ENCODE measurements at regions not wholly inside any gene's neighbourhood (a gene's known extent, or its start where the extent isn't known, plus 50 kb on each side); places are given as distances from the start of the nearest gene placed in this dataset.

GRCh38 chr6:33892581-33893346, 89.0 kb upstream of the MLN start:
- Histone ChIP-seq H3K9ac (ENCODE audit: low read depth, low read length) (no peak overlapping the region), H3K27me3 (ENCODE audit: insufficient read depth, low read length, poor library complexity) (peaks cover 24% of the 10 kb centered on the region), H3K79me2 (ENCODE audit: insufficient read depth, low read length) (no peaks in the 10 kb centered on the region), H3K27ac (ENCODE audit: low read length) (no peak overlapping the region), H3K9me3 (ENCODE audit: insufficient read depth, low read length, severe bottlenecking) (no peaks in the 10 kb centered on the region), H3K4me1 (ENCODE audit: insufficient read depth, low read length) (no peaks in the 10 kb centered on the region), H2AFZ (ENCODE audit: low read depth, low read length) (no peak overlapping the region), H4K20me1 (ENCODE audit: insufficient read depth, low read length) (peaks cover 5% of the 10 kb centered on the region; the same call in 1 of the 2 replicates), H3K4me2 (ENCODE audit: insufficient read depth, low read length) (no peak overlapping the region), H3K4me3 (ENCODE audit: low read depth in 1 of 2, low read length in 2 of 2) (no peak overlapping the region), H3K36me3 (ENCODE audit: insufficient read depth, low read length) (no peaks in the 10 kb centered on the region)
- TF ChIP-seq EZH2 (IDR thresholded peaks at IDR 0.05; ENCODE audit: borderline replicate concordance, low read depth, low read length, severe bottlenecking) (no peak), CTCF (IDR thresholded peaks at IDR 0.05; ENCODE audit: borderline replicate concordance, extremely low read depth, low read length, poor library complexity, severe bottlenecking) (no peak)
- DNase-seq (no peak), ATAC-seq (ENCODE audit: insufficient read depth, low read depth) (no peak)

- no peak overlapping the region for H3K9ac ChIP-seq (ENCODE audit: low read depth, low read length)
- H3K9me3 ChIP-seq (ENCODE audit: insufficient read depth, low read length, severe bottlenecking), result no peaks in the 10 kb centered on the region
- TF ChIP-seq CTCF (IDR thresholded peaks at IDR 0.05; ENCODE audit: borderline replicate concordance, extremely low read depth, low read length, poor library complexity, severe bottlenecking) (no peak), EZH2 (IDR thresholded peaks at IDR 0.05; ENCODE audit: borderline replicate concordance, low read depth, low read length, severe bottlenecking) (no peak)
- no peaks in the 10 kb centered on the region for H3K36me3 ChIP-seq (ENCODE audit: insufficient read depth, low read length)
- no peak overlapping the region for H2AFZ ChIP-seq (ENCODE audit: low read depth, low read length)
- no peak overlapping the region for H3K4me3 ChIP-seq (ENCODE audit: low read depth in 1 of 2, low read length in 2 of 2)
- H3K4me2 ChIP-seq (ENCODE audit: insufficient read depth, low read length), result no peak overlapping the region
- no peaks in the 10 kb centered on the region for H3K4me1 ChIP-seq (ENCODE audit: insufficient read depth, low read length)
- H3K27me3 ChIP-seq (ENCODE audit: insufficient read depth, low read length, poor library complexity), result peaks cover 24% of the 10 kb centered on the region
- H3K27ac ChIP-seq (ENCODE audit: low read length), result no peak overlapping the region
- DNase-seq, result no peak
- no peaks in the 10 kb centered on the region for H3K79me2 ChIP-seq (ENCODE audit: insufficient read depth, low read length)
- H4K20me1 ChIP-seq (ENCODE audit: insufficient read depth, low read length), result no peaks in the 10 kb centered on the region
- ATAC-seq (ENCODE audit: insufficient read depth, low read depth), result no peak
Observed at GRCh38 chr6:33888664-33889200, 84.9 kb upstream of the MLN start.

- H3K27me3 ChIP-seq (ENCODE audit: insufficient read depth, low read length, poor library complexity), result peaks cover 24% of the 10 kb centered on the region
- no peaks in the 10 kb centered on the region for H4K20me1 ChIP-seq (ENCODE audit: insufficient read depth, low read length)
- no peak overlapping the region for H3K27ac ChIP-seq (ENCODE audit: low read length)
- no peak overlapping the region for H3K4me3 ChIP-seq (ENCODE audit: low read depth in 1 of 2, low read length in 2 of 2)
- no peaks in the 10 kb centered on the region for H3K79me2 ChIP-seq (ENCODE audit: insufficient read depth, low read length)
- H3K9ac ChIP-seq (ENCODE audit: low read depth, low read length), result no peak overlapping the region
- no peak overlapping the region for H2AFZ ChIP-seq (ENCODE audit: low read depth, low read length)
- no peak overlapping the region for H3K4me2 ChIP-seq (ENCODE audit: insufficient read depth, low read length)
- no peaks in the 10 kb centered on the region for H3K4me1 ChIP-seq (ENCODE audit: insufficient read depth, low read length)
- no peaks in the 10 kb centered on the region for H3K36me3 ChIP-seq (ENCODE audit: insufficient read depth, low read length)
- DNase-seq (no peak), ATAC-seq (ENCODE audit: insufficient read depth, low read depth) (no peak)
- no peaks in the 10 kb centered on the region for H3K9me3 ChIP-seq (ENCODE audit: insufficient read depth, low read length, severe bottlenecking)
- no peak for TF ChIP-seq CTCF (IDR thresholded peaks at IDR 0.05; ENCODE audit: borderline replicate concordance, extremely low read depth, low read length, poor library complexity, severe bottlenecking)
- TF ChIP-seq EZH2 (IDR thresholded peaks at IDR 0.05; ENCODE audit: borderline replicate concordance, low read depth, low read length, severe bottlenecking), result no peak
Observed at GRCh38 chr6:33888183-33888582, 84.4 kb upstream of the MLN start.

All from DND-41 (cell line).